GM12878 (cell line): ENCODE measurements at regions not wholly inside any gene's neighbourhood (a gene's known extent, or its start where the extent isn't known, plus 50 kb on each side); places are given as distances from the start of the nearest gene placed in this dataset.
A peak's percentile ranks its signal among the peaks of the same experiment; 100 is the strongest.

ENCODE experiments used
- ATAC-seq: fragments of 200-7000 bp; cut with Tn5 transposase; 3 replicates; pipeline ENCODE4 v1.9.1; 2020; ENCODE audit warnings: mild to moderate bottlenecking, moderate library complexity
- BruUV-seq: library from RNA; stranded (reverse); fragments of 400-500 nt; replicated peaks from 2 replicates; lab custom pipeline; 2021; lab: Mats Ljungman, UMichigan
- CTCF ChIA-PET: fragments of 300-600 bp; sonication (Branson Sonifier 250); formaldehyde crosslinking; extraction: SDS; loops from one replicate; lab custom pipeline; 2021; ENCODE audit warnings: inconsistent platforms; lab: Yijun Ruan, JAX
- POLR2A ChIA-PET: fragments of 350-600 bp; formaldehyde crosslinking; extraction: SDS; loops from one replicate; lab custom pipeline; 2021; ENCODE audit warnings: inconsistent platforms; lab: Charles Lee
- RAD21 ChIA-PET: fragments of 300-600 bp; sonication (Branson Sonifier 250); formaldehyde crosslinking; loops from one replicate; lab custom pipeline; 2023; ENCODE audit warnings: antibody characterized with exemption; ENCODE audit not compliant: unreplicated experiment; lab: Charles Lee
- SMC1A ChIA-PET: fragments of 300-600 bp; sonication (Branson Sonifier 250); formaldehyde crosslinking; loops from one replicate; lab custom pipeline; 2023; ENCODE audit not compliant: unreplicated experiment, uncharacterized antibody; lab: Charles Lee
- DNase-seq: peaks from one replicate; pipeline ENCODE4 v3.0.0-alpha.2; 2011; ENCODE audit warnings: low read depth, low spot score
- FAIRE-seq: peaks from 3 replicates; lab custom pipeline; 2011; peaks lifted over from hg19 to GRCh38; lab: Jason Lieb, UNC
- H2AFZ ChIP-seq: 2 replicates; pipeline ENCODE4 v1.6.0; 2011; ENCODE audit warnings: low read depth, low read length, control low read depth; ENCODE audit not compliant: control insufficient read depth
- H3K27ac ChIP-seq: 2 replicates; pipeline ENCODE4 v1.5.1; 2011; ENCODE audit warnings: control low read depth; ENCODE audit not compliant: control insufficient read depth, insufficient read depth
- H3K27me3 ChIP-seq, 2 experiments: replicated peaks in 1 of 2; 2 replicates each; pipeline versions ENCODE4 v1.6.0 to v1.6.1; 2011; ENCODE audit warnings: low read length in 1 of 2; ENCODE audit not compliant: control insufficient read depth in 2 of 2, insufficient read depth in 2 of 2
- H3K36me3 ChIP-seq, 2 experiments: 2 replicates each; pipeline ENCODE4 v1.5.1; 2011; ENCODE audit warnings: low read length in 1 of 2; ENCODE audit not compliant: control insufficient read depth in 2 of 2, insufficient read depth in 2 of 2
- H3K4me1 ChIP-seq: 2 replicates; pipeline ENCODE4 v1.6.1; 2011; ENCODE audit warnings: mild to moderate bottlenecking, low read length, moderate library complexity, mixed read lengths; ENCODE audit not compliant: control insufficient read depth, insufficient read depth
- H3K4me2 ChIP-seq: 2 replicates; pipeline ENCODE4 v1.6.0; 2011; ENCODE audit warnings: control low read depth; ENCODE audit not compliant: control insufficient read depth, insufficient read depth
- H3K4me3 ChIP-seq: fragments of 200-600 bp; sonication (generic); 2 replicates; pipeline ENCODE4 v1.5.1; 2016
- H3K79me2 ChIP-seq: 2 replicates; pipeline ENCODE4 v1.6.0; 2011; ENCODE audit warnings: low read length; ENCODE audit not compliant: control insufficient read depth, insufficient read depth
- H3K9ac ChIP-seq: 2 replicates; pipeline ENCODE4 v1.8.0; 2011; ENCODE audit warnings: low read length, control low read depth, mixed read lengths; ENCODE audit not compliant: control insufficient read depth, insufficient read depth
- H3K9me3 ChIP-seq: replicated peaks from 3 replicates; pipeline ENCODE4 v1.5.1; 2011; ENCODE audit warnings: mild to moderate bottlenecking, low read length; ENCODE audit not compliant: control insufficient read depth, insufficient read depth
- H4K20me1 ChIP-seq: 2 replicates; pipeline ENCODE4 v1.6.0; 2011; ENCODE audit not compliant: control insufficient read depth, insufficient read depth
- BACH1 ChIP-seq: fragments of 450-650 bp; IDR thresholded peaks from 2 replicates; pipeline ENCODE4 v1.6.1; 2017; ENCODE audit warnings: mild to moderate bottlenecking, borderline replicate concordance
- EP300 ChIP-seq, 2 experiments: fragments of 150-350 bp in 1 of 2; IDR thresholded peaks; 2 replicates each; pipeline ENCODE4 v1.6.1; 2011 to 2012; ENCODE audit warnings: low read depth in 2 of 2, low read length in 2 of 2, borderline replicate concordance in 1 of 2, improper control_type of control experiment in 1 of 2, inconsistent platforms in 1 of 2; ENCODE audit not compliant: control insufficient read depth in 1 of 2
- IKZF2 ChIP-seq, 2 experiments: fragments of 450-650 bp; IDR thresholded peaks; 2 replicates each; pipeline ENCODE4 v1.6.1; 2017; ENCODE audit warnings: mild to moderate bottlenecking in 2 of 2, moderate library complexity in 2 of 2
- MTA2 ChIP-seq: fragments of 450-650 bp; IDR thresholded peaks from 2 replicates; pipeline ENCODE4 v1.6.1; 2016; ENCODE audit warnings: low read depth, mild to moderate bottlenecking, moderate library complexity
- ZNF384 ChIP-seq: IDR thresholded peaks from 2 replicates; pipeline ENCODE4 v1.6.1; 2012; ENCODE audit warnings: low read depth, mild to moderate bottlenecking, low read length, improper control_type of control experiment, borderline replicate concordance
- WGBS: methylation state at CpG from one replicate; pipeline ENCODE4 v1.1.6; 2016; ENCODE audit warnings: low lambda C conversion rate; ENCODE audit not compliant: insufficient replicate concordance, insufficient coverage; ENCODE audit errors: missing lambda C conversion rate; 5-methylcytosine and 5-hydroxymethylcytosine counted together
- in situ Hi-C: fragments of 300-500 bp; cut with MboI; formaldehyde crosslinking; loops from 9 replicates; pipeline ENCODE4 v1.14.3; 2018; ENCODE audit warnings: mixed read lengths
- intact Hi-C: fragments of 100-400 bp; cut with micrococcal nuclease; formaldehyde crosslinking; loops from one replicate; pipeline ENCODE4 v1.14.2; 2022; ENCODE audit not compliant: unreplicated experiment
- TF ChIP-seq, protein P1 (sequence below): fragments of 450-650 bp; IDR thresholded peaks from 2 replicates; pipeline ENCODE4 v1.6.1; 2017; ENCODE audit warnings: mild to moderate bottlenecking, moderate library complexity

DNA sequence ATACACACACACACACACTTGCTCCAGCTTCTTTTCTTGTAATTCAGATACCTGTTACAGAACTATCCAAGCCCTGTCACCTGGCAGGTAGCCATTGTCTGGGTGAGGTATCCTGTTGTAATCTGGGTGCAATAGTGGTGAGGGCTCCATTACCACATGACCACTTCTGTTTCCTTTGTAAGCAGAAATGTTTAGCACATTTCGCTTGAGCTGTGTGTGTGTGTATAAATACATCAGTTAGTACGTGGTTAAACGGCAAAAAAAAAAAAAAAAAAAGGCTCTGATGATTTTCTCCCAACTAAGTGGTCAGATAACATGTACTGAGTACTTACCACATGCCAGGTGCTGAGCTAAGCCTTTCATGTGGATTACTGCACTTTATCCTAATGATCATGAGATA, 129.3 kb upstream of the SSTR1 start:
- no peak overlapping the region for H3K27ac ChIP-seq
- ATAC-seq (peak; percentile 29; the same call in 2 of the 3 replicates), FAIRE-seq (no peak), DNase-seq (no peak)
- H3K9ac ChIP-seq: no peak overlapping the region
- POLR2A ChIA-PET: no interaction called here
- intact Hi-C loops (no loop called here), in situ Hi-C loops (no loop called here)
- no peak overlapping the region for H2AFZ ChIP-seq
- SMC1A ChIA-PET: interaction anchor here (0.9 to 1.4 kb wide), 2 partner anchors 9 to 92 kb away, joined by 3 read pairs; no protein-coding TSS in a partner anchor
- H3K9me3 ChIP-seq: no peaks in the 10 kb centered on the region
- H3K36me3 ChIP-seq: no peaks in the 10 kb centered on the region
- TF ChIP-seq EP300 (IDR thresholded peaks at IDR 0.05; ENCODE audit: borderline replicate concordance in 1 of 2, control insufficient read depth in 1 of 2, low read depth in 2 of 2, low read length in 2 of 2) (peak in 1 of 2 experiments; percentile 44; a peak in 1 of 4 replicates), BACH1 (no peak), ZNF384 (peak; percentile 69; the same call in 1 of the 2 replicates), IKZF2 (IDR thresholded peaks at IDR 0.05) (peak; percentile 12 to 39; a peak in 1 of 4 replicates), MTA2 (peak; percentile 29; the same call in 1 of the 2 replicates)
- TF ChIP-seq, protein P1, sequence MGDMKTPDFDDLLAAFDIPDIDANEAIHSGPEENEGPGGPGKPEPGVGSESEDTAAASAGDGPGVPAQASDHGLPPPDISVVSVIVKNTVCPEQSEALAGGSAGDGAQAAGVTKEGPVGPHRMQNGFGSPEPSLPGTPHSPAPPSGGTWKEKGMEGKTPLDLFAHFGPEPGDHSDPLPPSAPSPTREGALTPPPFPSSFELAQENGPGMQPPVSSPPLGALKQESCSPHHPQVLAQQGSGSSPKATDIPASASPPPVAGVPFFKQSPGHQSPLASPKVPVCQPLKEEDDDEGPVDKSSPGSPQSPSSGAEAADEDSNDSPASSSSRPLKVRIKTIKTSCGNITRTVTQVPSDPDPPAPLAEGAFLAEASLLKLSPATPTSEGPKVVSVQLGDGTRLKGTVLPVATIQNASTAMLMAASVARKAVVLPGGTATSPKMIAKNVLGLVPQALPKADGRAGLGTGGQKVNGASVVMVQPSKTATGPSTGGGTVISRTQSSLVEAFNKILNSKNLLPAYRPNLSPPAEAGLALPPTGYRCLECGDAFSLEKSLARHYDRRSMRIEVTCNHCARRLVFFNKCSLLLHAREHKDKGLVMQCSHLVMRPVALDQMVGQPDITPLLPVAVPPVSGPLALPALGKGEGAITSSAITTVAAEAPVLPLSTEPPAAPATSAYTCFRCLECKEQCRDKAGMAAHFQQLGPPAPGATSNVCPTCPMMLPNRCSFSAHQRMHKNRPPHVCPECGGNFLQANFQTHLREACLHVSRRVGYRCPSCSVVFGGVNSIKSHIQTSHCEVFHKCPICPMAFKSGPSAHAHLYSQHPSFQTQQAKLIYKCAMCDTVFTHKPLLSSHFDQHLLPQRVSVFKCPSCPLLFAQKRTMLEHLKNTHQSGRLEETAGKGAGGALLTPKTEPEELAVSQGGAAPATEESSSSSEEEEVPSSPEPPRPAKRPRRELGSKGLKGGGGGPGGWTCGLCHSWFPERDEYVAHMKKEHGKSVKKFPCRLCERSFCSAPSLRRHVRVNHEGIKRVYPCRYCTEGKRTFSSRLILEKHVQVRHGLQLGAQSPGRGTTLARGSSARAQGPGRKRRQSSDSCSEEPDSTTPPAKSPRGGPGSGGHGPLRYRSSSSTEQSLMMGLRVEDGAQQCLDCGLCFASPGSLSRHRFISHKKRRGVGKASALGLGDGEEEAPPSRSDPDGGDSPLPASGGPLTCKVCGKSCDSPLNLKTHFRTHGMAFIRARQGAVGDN: no peak
- no peak overlapping the region for H3K4me3 ChIP-seq
- H3K4me2 ChIP-seq: no peak overlapping the region
- no TSS peak for BruUV-seq
- RAD21 ChIA-PET: interaction anchor here (0.7 to 1.9 kb wide), 5 partner anchors 47 to 437 kb away, joined by 3 to 8 read pairs (median 4); no protein-coding TSS in a partner anchor
- H3K79me2 ChIP-seq: no peaks in the 10 kb centered on the region
- H3K4me1 ChIP-seq: no peaks in the 10 kb centered on the region
- H4K20me1 ChIP-seq: no peaks in the 10 kb centered on the region
- H3K27me3 ChIP-seq: no peaks in the 10 kb centered on the region
- 6% methylated on average over 3 of the region's 3 CpGs for WGBS
- CTCF ChIA-PET: interaction anchor here (1.2 kb wide), 1 partner anchor 77 kb away, joined by 3 read pairs; no protein-coding TSS in a partner anchor
